Activated naive CD8-positive, alpha-beta T cell treated with anti-CD3 and anti-CD28 coated beads, Interleukin-2, amount 10 ng/mL, durations not matched to agents 7 days and 5 days (primary cell): ENCODE measurements at regions not wholly inside any gene's neighbourhood (a gene's known extent, or its start where the extent isn't known, plus 50 kb on each side); places are given as distances from the start of the nearest gene placed in this dataset.
"Not testable (repeated sequence)": the region's sequence is repeated elsewhere in the genome, so short reads cannot be mapped to it uniquely, and the experiment has no call there.

Experiments used
- ATAC-seq: fragments of 150-1000 bp; cut with Tn5 transposase; one replicate; pipeline ENCODE4 v1.10.0; 2021; ENCODE audit warnings: low read depth, moderate library complexity
- POLR2A ChIA-PET: fragments of 350-600 bp; sonication (Branson Sonifier 250); formaldehyde crosslinking; loops from one replicate; lab custom pipeline; 2021; ENCODE audit warnings: antibody characterized with exemption; lab: Charles Lee
- DNase-seq: peaks from one replicate; pipeline ENCODE4 v3.0.0; 2021
- H3K27ac Mint-ChIP-seq: one replicate; pipeline ENCODE4 v1.8.0; 2022; ENCODE audit warnings: mild to moderate bottlenecking, mixed read lengths
- H3K27me3 Mint-ChIP-seq: one replicate; pipeline ENCODE4 v1.8.0; 2022; ENCODE audit warnings: mild to moderate bottlenecking, moderate library complexity, mixed read lengths
- H3K36me3 Mint-ChIP-seq: one replicate; pipeline ENCODE4 v1.8.0; 2021; ENCODE audit warnings: mild to moderate bottlenecking, mixed read lengths
- H3K4me1 Mint-ChIP-seq: one replicate; pipeline ENCODE4 v1.8.0; 2021; ENCODE audit warnings: mixed read lengths
- H3K4me3 Mint-ChIP-seq: one replicate; pipeline ENCODE4 v1.8.0; 2022; ENCODE audit warnings: mild to moderate bottlenecking, moderate library complexity, mixed read lengths
- H3K9me3 Mint-ChIP-seq: one replicate; pipeline ENCODE4 v1.8.0; 2021; ENCODE audit warnings: mixed read lengths

DNA sequence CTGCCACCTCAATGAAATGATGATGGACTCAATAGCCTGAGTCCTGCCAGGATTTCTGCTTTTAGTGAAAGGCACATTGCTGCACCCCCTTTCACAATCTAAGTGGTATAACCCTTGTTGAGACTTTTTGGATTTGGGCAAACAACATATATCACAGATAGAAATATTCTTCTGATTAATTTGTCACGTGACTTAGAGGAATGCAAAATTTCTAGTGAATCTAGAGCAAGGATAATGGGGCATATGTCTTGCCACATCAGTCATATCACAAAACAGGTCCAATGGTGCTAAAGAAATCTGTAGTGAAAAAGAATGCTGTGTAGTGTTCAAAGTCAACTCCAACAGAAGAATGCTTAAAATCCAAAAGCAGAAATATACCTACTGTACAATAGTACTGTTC, 1386.3 kb downstream of the LRFN5 start:
- POLR2A ChIA-PET: no interaction called here
- H3K9me3 Mint-ChIP-seq: peaks cover 10% of the 10 kb centered on the region
- DNase-seq (no peak), ATAC-seq (no peak)
- H3K27ac Mint-ChIP-seq: no peak overlapping the region
- no peaks in the 10 kb centered on the region for H3K36me3 Mint-ChIP-seq
- no peaks in the 10 kb centered on the region for H3K27me3 Mint-ChIP-seq
- H3K4me3 Mint-ChIP-seq: no peak overlapping the region
- H3K4me1 Mint-ChIP-seq: no peaks in the 10 kb centered on the region

DNA sequence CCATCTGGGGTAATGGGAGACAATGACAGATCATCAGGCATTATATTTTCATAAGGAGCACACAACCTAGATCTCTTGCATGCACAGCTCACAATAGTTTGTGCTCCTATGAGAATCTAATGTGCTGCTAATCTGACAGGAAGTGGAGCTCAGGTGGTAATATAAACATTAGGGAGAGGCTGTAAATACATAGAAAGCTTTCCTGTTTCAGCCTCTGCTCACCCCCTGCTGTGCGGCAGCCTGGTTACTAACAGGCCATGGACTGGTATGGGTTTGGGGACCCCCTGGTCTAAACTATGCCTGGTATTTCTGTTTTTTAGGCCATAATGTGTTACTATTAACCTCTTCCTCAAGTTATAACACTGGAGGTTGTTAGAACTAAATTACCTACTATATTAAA, 1373.7 kb downstream of the LRFN5 start:
- Mint-ChIP-seq H3K27me3 (no peaks in the 10 kb centered on the region), H3K9me3 (peaks cover 4% of the 10 kb centered on the region), H3K27ac (no peak overlapping the region), H3K4me1 (no peaks in the 10 kb centered on the region), H3K4me3 (no peak overlapping the region), H3K36me3 (no peaks in the 10 kb centered on the region)
- POLR2A ChIA-PET: no interaction called here
- DNase-seq (no peak), ATAC-seq (no peak)

DNA sequence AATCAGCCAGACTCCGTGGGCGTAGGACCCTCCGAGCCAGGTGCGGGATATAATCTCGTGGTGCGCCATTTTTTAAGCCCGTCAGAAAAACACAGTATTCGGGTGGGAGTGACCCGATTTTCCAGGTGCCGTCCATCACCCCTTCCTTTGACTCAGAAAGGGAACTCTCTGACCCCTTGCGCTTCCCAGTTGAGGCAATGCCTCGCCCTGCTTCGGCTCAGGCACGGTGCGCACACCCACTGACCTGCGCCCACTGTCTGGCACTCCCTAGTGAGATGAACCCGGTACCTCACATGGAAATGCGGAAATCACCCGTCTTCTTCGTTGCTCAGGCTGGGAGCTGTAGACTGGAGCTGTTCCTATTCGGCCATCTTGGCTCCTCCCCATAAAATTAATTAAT, 1366.5 kb downstream of the LRFN5 start:
- H3K27me3 Mint-ChIP-seq, H3K4me3 Mint-ChIP-seq, ATAC-seq, POLR2A ChIA-PET, DNase-seq, H3K4me1 Mint-ChIP-seq, H3K27ac Mint-ChIP-seq, H3K36me3 Mint-ChIP-seq, H3K9me3 Mint-ChIP-seq: not testable (repeated sequence)

DNA sequence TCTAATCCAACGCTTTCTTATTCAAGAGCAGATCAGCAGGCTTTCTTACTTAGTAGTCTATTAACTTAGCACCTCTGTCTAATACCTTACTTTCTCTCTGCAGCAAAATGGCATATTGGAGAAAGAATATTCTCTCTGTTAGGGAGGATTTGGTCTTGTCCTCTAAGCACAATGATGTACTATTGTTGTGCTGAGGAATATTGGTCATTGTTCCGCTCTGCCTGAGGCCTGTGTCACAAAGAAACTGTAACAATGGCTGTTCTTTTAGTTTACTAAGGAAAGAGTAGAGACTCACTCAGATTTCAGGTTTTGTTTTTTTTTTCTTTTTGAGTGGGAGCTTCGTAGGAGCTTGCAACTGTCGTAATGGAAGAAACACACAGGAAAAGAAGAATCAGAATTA, 1358.8 kb downstream of the LRFN5 start:
- H3K4me1 Mint-ChIP-seq: no peaks in the 10 kb centered on the region
- POLR2A ChIA-PET: no interaction called here
- H3K36me3 Mint-ChIP-seq: no peaks in the 10 kb centered on the region

DNA sequence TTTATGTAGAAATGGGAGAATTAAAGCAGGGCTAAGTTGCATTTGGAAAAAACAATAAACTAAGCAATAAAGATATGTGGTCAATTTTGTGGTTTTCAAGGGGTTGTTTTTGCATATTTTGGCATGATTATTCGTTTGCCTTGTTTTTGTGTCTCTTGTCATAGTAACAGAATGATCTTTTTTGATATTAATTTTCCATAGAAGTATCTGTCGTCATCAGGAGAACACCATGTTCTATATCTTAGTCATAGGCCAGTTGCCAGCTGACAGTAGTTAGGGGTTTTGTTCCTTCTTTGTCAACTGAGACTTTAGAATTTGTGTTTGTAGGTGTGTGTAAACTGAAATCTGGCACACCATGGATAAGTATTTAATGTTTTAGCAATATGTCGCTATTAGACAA, 1354.8 kb downstream of the LRFN5 start:
- Mint-ChIP-seq H3K27ac (no peak overlapping the region), H3K27me3 (no peaks in the 10 kb centered on the region), H3K4me3 (no peak overlapping the region), H3K9me3 (peaks cover 2% of the 10 kb centered on the region), H3K4me1 (no peaks in the 10 kb centered on the region), H3K36me3 (no peaks in the 10 kb centered on the region)
- no peak for ATAC-seq
- DNase-seq: no peak
- POLR2A ChIA-PET: no interaction called here

More for the DNA sequence above, 1358.8 kb downstream of the LRFN5 start:
- no peak overlapping the region for H3K27ac Mint-ChIP-seq
- H3K27me3 Mint-ChIP-seq: no peaks in the 10 kb centered on the region
- no peak for DNase-seq
- no peak for ATAC-seq
- peaks cover 3% of the 10 kb centered on the region for H3K9me3 Mint-ChIP-seq
- H3K4me3 Mint-ChIP-seq: no peak overlapping the region

DNA sequence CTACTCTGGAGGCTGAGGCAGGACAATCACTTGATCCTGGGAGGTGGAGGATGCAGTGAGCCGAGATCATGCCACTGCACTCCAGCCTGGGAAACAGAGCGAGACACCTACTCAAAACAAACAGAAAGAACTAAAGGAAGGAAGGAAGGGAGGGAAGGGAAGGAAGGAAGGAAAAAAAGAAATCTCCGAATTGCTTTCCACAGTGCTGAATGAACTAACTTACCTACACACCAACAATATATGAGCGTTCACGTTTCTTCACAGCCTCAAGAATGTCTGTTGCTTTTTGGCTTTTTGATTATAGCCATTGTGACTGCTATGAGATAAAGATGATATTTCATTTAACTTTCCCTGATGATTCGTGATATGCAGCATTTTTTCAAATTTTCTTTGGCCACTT, 1343.7 kb downstream of the LRFN5 start:
- POLR2A ChIA-PET: no interaction called here
- DNase-seq (no peak), ATAC-seq (no peak)
- H3K4me3 Mint-ChIP-seq: no peak overlapping the region
- H3K27me3 Mint-ChIP-seq: no peaks in the 10 kb centered on the region
- peaks cover 10% of the 10 kb centered on the region for H3K9me3 Mint-ChIP-seq
- H3K27ac Mint-ChIP-seq: no peak overlapping the region
- H3K4me1 Mint-ChIP-seq: no peaks in the 10 kb centered on the region
- no peaks in the 10 kb centered on the region for H3K36me3 Mint-ChIP-seq

DNA sequence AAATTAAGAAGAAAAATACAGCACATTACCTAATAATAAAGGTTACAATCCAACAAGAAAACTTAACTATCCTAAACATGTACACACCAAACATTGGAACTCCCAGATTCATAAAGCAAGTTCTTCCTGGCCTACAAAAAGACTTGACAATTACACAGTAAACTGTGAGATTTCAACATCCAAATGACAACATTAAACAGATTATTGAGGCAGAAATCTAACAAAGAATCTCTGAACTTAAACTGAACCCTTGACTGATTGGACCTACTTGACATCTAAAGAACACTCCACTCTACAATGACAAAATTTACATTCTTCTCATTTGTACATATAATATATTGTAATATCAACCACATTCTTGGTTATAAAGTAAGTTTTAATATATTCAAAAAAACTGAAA, 1341.3 kb downstream of the LRFN5 start:
- ATAC-seq (no peak), DNase-seq (no peak)
- peaks cover 8% of the 10 kb centered on the region for H3K9me3 Mint-ChIP-seq

DNA sequence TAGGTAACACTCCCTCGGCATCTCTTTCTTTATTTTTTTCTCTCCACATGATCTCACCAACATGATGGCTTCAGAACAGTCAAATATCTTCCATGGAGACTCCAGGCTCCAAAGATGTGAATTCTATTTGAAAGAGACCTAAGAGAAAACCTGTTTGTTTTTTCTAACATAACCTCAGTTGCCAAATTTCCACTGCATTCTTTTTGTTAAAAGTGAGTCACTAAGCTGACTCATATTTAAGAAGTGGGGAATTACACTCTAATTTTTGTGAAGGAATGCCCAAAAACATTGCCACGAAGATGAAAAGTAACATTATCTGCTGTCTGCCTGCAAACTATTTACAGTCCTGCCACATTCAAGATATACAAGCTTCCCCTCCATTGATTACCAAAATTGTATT, 1337.6 kb downstream of the LRFN5 start:
- ATAC-seq (no peak), DNase-seq (no peak)
- no peaks in the 10 kb centered on the region for H3K4me1 Mint-ChIP-seq
- H3K27me3 Mint-ChIP-seq: no peaks in the 10 kb centered on the region
- no peak overlapping the region for H3K4me3 Mint-ChIP-seq
- no peaks in the 10 kb centered on the region for H3K36me3 Mint-ChIP-seq
- POLR2A ChIA-PET: no interaction called here
- H3K27ac Mint-ChIP-seq: no peak overlapping the region
- peaks cover 2% of the 10 kb centered on the region for H3K9me3 Mint-ChIP-seq

More for the DNA sequence above, 1341.3 kb downstream of the LRFN5 start:
- Mint-ChIP-seq H3K27me3 (no peaks in the 10 kb centered on the region), H3K27ac (no peak overlapping the region), H3K36me3 (no peaks in the 10 kb centered on the region), H3K4me1 (no peaks in the 10 kb centered on the region), H3K4me3 (no peak overlapping the region)
- POLR2A ChIA-PET: no interaction called here

DNA sequence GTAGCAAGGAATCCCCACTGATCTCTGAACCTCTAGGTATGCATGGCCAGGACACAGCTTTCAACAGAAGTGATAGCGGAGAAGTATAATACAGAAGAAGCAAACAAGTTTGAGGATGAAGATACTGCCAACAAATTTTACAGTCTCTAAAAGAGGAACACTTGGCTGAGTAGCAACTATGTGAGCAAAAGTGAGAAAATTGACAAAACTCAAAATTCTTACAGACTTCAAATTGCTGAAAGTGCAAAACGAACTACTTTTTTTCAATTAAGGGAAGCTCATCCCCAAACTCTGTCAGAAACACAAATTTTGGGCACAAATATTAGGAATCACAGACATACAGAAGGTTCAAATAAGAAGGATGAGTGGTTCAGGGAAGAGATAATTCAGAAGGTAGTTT, 1324.6 kb downstream of the LRFN5 start:
- H3K4me3 Mint-ChIP-seq: no peak overlapping the region
- H3K36me3 Mint-ChIP-seq: no peaks in the 10 kb centered on the region
- ATAC-seq (no peak), DNase-seq (no peak)
- H3K27ac Mint-ChIP-seq: no peak overlapping the region
- no peaks in the 10 kb centered on the region for H3K27me3 Mint-ChIP-seq
- no peaks in the 10 kb centered on the region for H3K4me1 Mint-ChIP-seq
- H3K9me3 Mint-ChIP-seq: peaks cover 4% of the 10 kb centered on the region
- POLR2A ChIA-PET: no interaction called here

DNA sequence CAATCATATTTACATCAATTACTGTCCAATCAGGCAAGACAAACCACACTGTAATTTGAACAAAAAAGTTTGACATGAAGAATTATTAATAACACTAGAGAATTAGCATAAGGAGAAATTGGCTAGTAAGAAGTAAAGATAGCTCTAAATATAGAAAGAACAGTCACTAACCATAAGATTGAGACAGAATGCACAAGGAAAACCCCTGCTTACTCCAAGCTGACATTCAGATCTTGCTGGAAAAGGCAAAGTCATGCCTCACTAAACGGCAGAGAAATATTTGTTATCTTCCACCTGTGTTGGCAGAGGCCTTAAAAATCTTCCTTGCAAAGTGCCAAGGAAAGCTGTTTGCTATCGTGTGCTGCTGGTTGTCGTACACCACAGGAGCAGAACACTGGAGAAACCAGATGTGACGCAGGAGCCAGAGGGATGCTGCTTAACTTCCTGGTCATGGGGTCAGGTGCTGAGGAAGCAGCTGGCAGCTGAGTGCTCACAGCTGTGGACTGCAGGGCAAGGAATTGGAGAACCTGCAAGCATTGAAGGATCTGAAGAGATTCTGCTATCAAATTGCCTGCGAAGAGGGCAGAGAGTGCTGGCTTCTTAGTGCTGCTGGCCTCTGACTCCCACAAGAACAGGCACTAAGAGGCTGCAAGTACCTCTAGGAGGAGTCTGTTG, 1323.3 kb downstream of the LRFN5 start:
- no peaks in the 10 kb centered on the region for H3K36me3 Mint-ChIP-seq
- no peak for ATAC-seq
- no peak overlapping the region for H3K4me3 Mint-ChIP-seq
- DNase-seq: no peak
- H3K9me3 Mint-ChIP-seq: peaks cover 7% of the 10 kb centered on the region
- H3K27ac Mint-ChIP-seq: no peak overlapping the region
- H3K27me3 Mint-ChIP-seq: no peaks in the 10 kb centered on the region
- POLR2A ChIA-PET: no interaction called here
- no peaks in the 10 kb centered on the region for H3K4me1 Mint-ChIP-seq

DNA sequence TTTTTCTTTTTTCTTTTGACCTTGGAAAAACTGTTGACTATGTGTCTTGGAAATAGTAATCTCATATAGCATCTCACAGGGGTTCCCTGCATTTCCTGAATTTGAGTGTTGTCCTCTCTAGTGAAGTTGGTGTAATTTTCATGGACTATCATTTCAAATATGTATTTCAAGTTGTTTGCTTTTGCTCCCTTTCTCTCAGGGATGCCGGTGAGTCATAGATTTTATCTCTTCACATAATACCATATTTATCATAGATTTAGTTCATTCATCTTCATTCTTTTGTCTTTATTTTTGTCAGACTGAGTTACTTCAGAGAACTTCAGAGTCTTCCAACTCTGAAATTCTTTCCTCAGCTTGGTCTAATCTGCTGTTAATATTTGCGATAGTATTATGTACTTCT, 1320.6 kb downstream of the LRFN5 start:
- DNase-seq (no peak), ATAC-seq (no peak)
- Mint-ChIP-seq H3K27ac (no peak overlapping the region), H3K36me3 (no peaks in the 10 kb centered on the region), H3K4me1 (no peaks in the 10 kb centered on the region), H3K9me3 (peaks cover 7% of the 10 kb centered on the region), H3K27me3 (no peaks in the 10 kb centered on the region), H3K4me3 (no peak overlapping the region)
- POLR2A ChIA-PET: no interaction called here

DNA sequence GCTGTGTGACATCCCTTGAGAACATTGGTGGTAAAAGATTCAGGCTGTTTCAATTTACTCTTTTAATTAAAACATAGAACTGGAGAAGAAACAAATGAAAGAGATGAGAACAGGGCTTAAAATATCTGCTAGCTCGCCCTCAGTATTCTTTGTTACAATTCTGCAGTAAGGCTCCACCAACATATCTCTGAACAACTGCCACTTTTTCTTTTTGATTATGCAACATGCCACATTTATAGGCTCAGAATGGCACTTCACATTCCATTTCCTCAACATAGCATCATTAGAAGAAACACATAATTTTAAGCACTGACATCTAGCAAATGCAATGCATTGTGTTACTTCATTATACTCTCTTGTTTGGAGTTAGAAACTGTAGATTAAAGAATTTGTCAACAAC, 1315.2 kb downstream of the LRFN5 start:
- no peak overlapping the region for H3K4me3 Mint-ChIP-seq
- POLR2A ChIA-PET: no interaction called here
- no peaks in the 10 kb centered on the region for H3K27me3 Mint-ChIP-seq
- no peaks in the 10 kb centered on the region for H3K36me3 Mint-ChIP-seq
- H3K4me1 Mint-ChIP-seq: no peaks in the 10 kb centered on the region
- ATAC-seq (no peak), DNase-seq (no peak)
- no peak overlapping the region for H3K27ac Mint-ChIP-seq
- H3K9me3 Mint-ChIP-seq: peaks cover 4% of the 10 kb centered on the region

DNA sequence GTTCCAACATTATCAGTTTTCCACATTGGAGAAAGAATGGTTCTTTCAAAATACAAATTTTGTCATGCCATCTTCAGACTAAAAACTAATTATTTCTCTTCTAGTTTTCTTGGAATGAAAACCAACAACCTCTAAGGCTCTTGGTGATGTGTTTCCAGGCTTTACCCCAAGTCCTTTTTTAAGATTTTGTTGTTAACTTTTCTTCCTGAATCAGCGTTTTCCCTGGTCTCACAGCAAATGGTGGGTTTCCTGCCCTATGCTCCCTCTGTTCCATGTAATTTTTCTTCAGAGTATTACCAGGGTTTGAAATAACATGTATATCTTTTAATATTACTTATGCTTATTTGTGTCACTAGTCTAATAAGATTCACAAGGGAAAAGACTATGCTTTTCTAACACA, 1311.9 kb downstream of the LRFN5 start:
- Mint-ChIP-seq H3K9me3 (peaks cover 5% of the 10 kb centered on the region), H3K36me3 (no peaks in the 10 kb centered on the region), H3K27me3 (no peaks in the 10 kb centered on the region), H3K4me1 (no peaks in the 10 kb centered on the region), H3K27ac (no peak overlapping the region), H3K4me3 (no peak overlapping the region)
- no peak for ATAC-seq
- POLR2A ChIA-PET: no interaction called here
- no peak for DNase-seq

DNA sequence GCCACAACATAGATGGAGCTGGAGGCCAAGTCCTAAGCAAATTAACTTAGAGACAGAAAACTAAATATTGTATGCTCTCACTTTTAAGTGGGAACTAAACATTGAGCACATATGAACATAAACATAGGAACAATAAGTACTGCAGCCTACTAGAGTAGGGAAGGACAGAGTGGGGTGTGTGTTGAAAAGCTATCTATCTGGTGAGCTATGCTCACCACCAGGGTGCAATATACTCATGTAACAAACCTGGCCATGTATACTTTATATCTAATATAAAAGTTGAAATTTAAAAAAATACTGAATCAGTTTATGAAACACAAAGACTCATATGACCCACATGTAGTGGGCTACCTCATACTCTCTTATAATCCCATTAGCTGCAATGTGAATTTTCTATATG, 1305.0 kb downstream of the LRFN5 start:
- POLR2A ChIA-PET: no interaction called here
- peaks cover 4% of the 10 kb centered on the region for H3K9me3 Mint-ChIP-seq
- no peak overlapping the region for H3K27ac Mint-ChIP-seq
- no peaks in the 10 kb centered on the region for H3K36me3 Mint-ChIP-seq
- ATAC-seq (no peak), DNase-seq (no peak)
- H3K4me3 Mint-ChIP-seq: no peak overlapping the region
- no peaks in the 10 kb centered on the region for H3K4me1 Mint-ChIP-seq
- H3K27me3 Mint-ChIP-seq: no peaks in the 10 kb centered on the region

DNA sequence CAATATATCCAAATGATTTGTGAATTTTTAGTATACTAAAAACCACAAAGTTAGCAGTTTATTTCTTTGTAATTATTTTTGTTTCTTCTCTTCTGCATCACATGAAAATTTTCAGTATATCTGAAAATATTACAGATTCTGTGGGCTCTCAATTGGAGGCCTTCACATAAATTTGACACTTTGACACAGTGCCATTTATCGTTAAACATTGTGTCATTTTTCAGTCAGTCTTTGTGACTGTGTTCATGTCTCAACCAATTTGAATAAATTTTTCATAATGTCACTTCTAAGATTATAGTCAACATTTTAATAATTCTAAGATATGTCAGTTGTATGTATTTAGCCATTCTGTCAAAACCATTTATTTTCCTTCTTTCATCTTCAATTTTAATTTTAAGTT, 1303.0 kb downstream of the LRFN5 start:
- H3K9me3 Mint-ChIP-seq: peaks cover 4% of the 10 kb centered on the region
- DNase-seq (no peak), ATAC-seq (no peak)
- H3K4me1 Mint-ChIP-seq: no peaks in the 10 kb centered on the region
- H3K27ac Mint-ChIP-seq: no peak overlapping the region
- H3K27me3 Mint-ChIP-seq: no peaks in the 10 kb centered on the region
- POLR2A ChIA-PET: no interaction called here
- no peak overlapping the region for H3K4me3 Mint-ChIP-seq
- H3K36me3 Mint-ChIP-seq: no peaks in the 10 kb centered on the region
